ENCODE measurements at regions not wholly inside any gene's neighbourhood (a gene's known extent, or its start where the extent isn't known, plus 50 kb on each side); places are given as distances from the start of the nearest gene placed in this dataset.

GRCh38 chr13:80988391-80989151 lies 647.6 kb upstream of the SPRY2 start:
- no peak overlapping the region for H3K4me3 Mint-ChIP-seq
- ATAC-seq (no peak), DNase-seq (no peak)
- H3K9me3 Mint-ChIP-seq (ENCODE audit: insufficient read depth) = peaks cover 5% of the 10 kb centered on the region
- POLR2A ChIA-PET = no interaction called here
- no peaks in the 10 kb centered on the region for H3K27me3 Mint-ChIP-seq (ENCODE audit: low read depth)
- CTCF ChIA-PET = no interaction called here
- no peaks in the 10 kb centered on the region for H3K4me1 Mint-ChIP-seq (ENCODE audit: low read depth)
- no peak overlapping the region for H3K27ac Mint-ChIP-seq
- H3K36me3 Mint-ChIP-seq (ENCODE audit: low read depth) = no peaks in the 10 kb centered on the region

GRCh38 chr13:80979035-80979641 lies 638.2 kb upstream of the SPRY2 start:
- H3K4me1 Mint-ChIP-seq (ENCODE audit: low read depth) = no peaks in the 10 kb centered on the region
- H3K9me3 Mint-ChIP-seq (ENCODE audit: insufficient read depth) = no peaks in the 10 kb centered on the region
- ATAC-seq (no peak), DNase-seq (peak; percentile 39)
- H3K27me3 Mint-ChIP-seq (ENCODE audit: low read depth) = no peaks in the 10 kb centered on the region
- ChIA-PET CTCF (interaction anchor here (0.6 kb wide), 1 partner anchor 23 kb away, joined by 3 read pairs; no protein-coding TSS in a partner anchor), POLR2A (no interaction called here)
- no peak overlapping the region for H3K27ac Mint-ChIP-seq
- no peak overlapping the region for H3K4me3 Mint-ChIP-seq
- H3K36me3 Mint-ChIP-seq (ENCODE audit: low read depth) = no peaks in the 10 kb centered on the region

- no peaks in the 10 kb centered on the region for H3K27me3 Mint-ChIP-seq (ENCODE audit: low read depth)
- ATAC-seq = no peak
- H3K9me3 Mint-ChIP-seq (ENCODE audit: insufficient read depth) = no peaks in the 10 kb centered on the region
- no peak for DNase-seq
- no peaks in the 10 kb centered on the region for H3K4me1 Mint-ChIP-seq (ENCODE audit: low read depth)
- H3K4me3 Mint-ChIP-seq = no peak overlapping the region
- ChIA-PET CTCF (no interaction called here), POLR2A (no interaction called here)
- no peaks in the 10 kb centered on the region for H3K36me3 Mint-ChIP-seq (ENCODE audit: low read depth)
- H3K27ac Mint-ChIP-seq = no peak overlapping the region
Measured at GRCh38 chr13:80977168-80977567, 636.2 kb upstream of the SPRY2 start.

GRCh38 chr13:80975903-80976302 lies 635.0 kb upstream of the SPRY2 start:
- H3K4me1 Mint-ChIP-seq (ENCODE audit: low read depth) = no peaks in the 10 kb centered on the region
- DNase-seq (no peak), ATAC-seq (no peak)
- H3K4me3 Mint-ChIP-seq = no peak overlapping the region
- no peak overlapping the region for H3K27ac Mint-ChIP-seq
- H3K9me3 Mint-ChIP-seq (ENCODE audit: insufficient read depth) = no peaks in the 10 kb centered on the region
- H3K36me3 Mint-ChIP-seq (ENCODE audit: low read depth) = no peaks in the 10 kb centered on the region
- H3K27me3 Mint-ChIP-seq (ENCODE audit: low read depth) = no peaks in the 10 kb centered on the region
- ChIA-PET CTCF (no interaction called here), POLR2A (no interaction called here)

- POLR2A ChIA-PET = no interaction called here
Measured at GRCh38 chr13:80973721-80974120, 632.8 kb upstream of the SPRY2 start.

GRCh38 chr13:80972857-80973478 lies 632.0 kb upstream of the SPRY2 start:
- CTCF ChIA-PET = no interaction called here

More at GRCh38 chr13:80973721-80974120, 632.8 kb upstream of the SPRY2 start:
- no peak for DNase-seq
- H3K36me3 Mint-ChIP-seq (ENCODE audit: low read depth) = no peaks in the 10 kb centered on the region
- no peaks in the 10 kb centered on the region for H3K4me1 Mint-ChIP-seq (ENCODE audit: low read depth)
- no peaks in the 10 kb centered on the region for H3K27me3 Mint-ChIP-seq (ENCODE audit: low read depth)
- no peak overlapping the region for H3K4me3 Mint-ChIP-seq
- H3K27ac Mint-ChIP-seq = no peak overlapping the region
- no peak for ATAC-seq
- no peaks in the 10 kb centered on the region for H3K9me3 Mint-ChIP-seq (ENCODE audit: insufficient read depth)
- CTCF ChIA-PET = no interaction called here

GRCh38 chr13:80965097-80965496 lies 624.2 kb upstream of the SPRY2 start:
- Mint-ChIP-seq H3K4me3 (no peak overlapping the region), H3K9me3 (ENCODE audit: insufficient read depth) (no peaks in the 10 kb centered on the region)

More at GRCh38 chr13:80972857-80973478, 632.0 kb upstream of the SPRY2 start:
- DNase-seq (no peak), ATAC-seq (no peak)
- H3K27ac Mint-ChIP-seq = no peak overlapping the region
- H3K9me3 Mint-ChIP-seq (ENCODE audit: insufficient read depth) = no peaks in the 10 kb centered on the region
- H3K4me1 Mint-ChIP-seq (ENCODE audit: low read depth) = no peaks in the 10 kb centered on the region
- no peak overlapping the region for H3K4me3 Mint-ChIP-seq
- H3K36me3 Mint-ChIP-seq (ENCODE audit: low read depth) = no peaks in the 10 kb centered on the region
- POLR2A ChIA-PET = no interaction called here
- H3K27me3 Mint-ChIP-seq (ENCODE audit: low read depth) = no peaks in the 10 kb centered on the region

GRCh38 chr13:80962855-80963254 lies 621.9 kb upstream of the SPRY2 start:
- no peaks in the 10 kb centered on the region for H3K27me3 Mint-ChIP-seq (ENCODE audit: low read depth)
- no peak for ATAC-seq

More at GRCh38 chr13:80965097-80965496, 624.2 kb upstream of the SPRY2 start:
- no peak for DNase-seq
- CTCF ChIA-PET = no interaction called here
- Mint-ChIP-seq H3K4me1 (ENCODE audit: low read depth) (no peaks in the 10 kb centered on the region), H3K27me3 (ENCODE audit: low read depth) (no peaks in the 10 kb centered on the region), H3K27ac (no peak overlapping the region), H3K36me3 (ENCODE audit: low read depth) (no peaks in the 10 kb centered on the region)
- no peak for ATAC-seq
- POLR2A ChIA-PET = no interaction called here

GRCh38 chr13:80962173-80962572 lies 621.2 kb upstream of the SPRY2 start:
- POLR2A ChIA-PET = no interaction called here

More at GRCh38 chr13:80962855-80963254, 621.9 kb upstream of the SPRY2 start:
- no peak for DNase-seq
- CTCF ChIA-PET = no interaction called here
- no peak overlapping the region for H3K27ac Mint-ChIP-seq
- H3K4me3 Mint-ChIP-seq = no peak overlapping the region
- POLR2A ChIA-PET = no interaction called here
- H3K9me3 Mint-ChIP-seq (ENCODE audit: insufficient read depth) = no peaks in the 10 kb centered on the region
- H3K36me3 Mint-ChIP-seq (ENCODE audit: low read depth) = no peaks in the 10 kb centered on the region
- H3K4me1 Mint-ChIP-seq (ENCODE audit: low read depth) = no peaks in the 10 kb centered on the region

GRCh38 chr13:80957019-80957655 lies 616.2 kb upstream of the SPRY2 start:
- no peak for ATAC-seq
- no peaks in the 10 kb centered on the region for H3K27me3 Mint-ChIP-seq (ENCODE audit: low read depth)
- no peak overlapping the region for H3K27ac Mint-ChIP-seq
- DNase-seq = no peak
- CTCF ChIA-PET = no interaction called here
- H3K4me1 Mint-ChIP-seq (ENCODE audit: low read depth) = no peaks in the 10 kb centered on the region
- H3K36me3 Mint-ChIP-seq (ENCODE audit: low read depth) = no peaks in the 10 kb centered on the region
- H3K4me3 Mint-ChIP-seq = no peak overlapping the region
- H3K9me3 Mint-ChIP-seq (ENCODE audit: insufficient read depth) = no peaks in the 10 kb centered on the region
- POLR2A ChIA-PET = no interaction called here

More at GRCh38 chr13:80962173-80962572, 621.2 kb upstream of the SPRY2 start:
- no peak for DNase-seq
- H3K4me1 Mint-ChIP-seq (ENCODE audit: low read depth) = no peaks in the 10 kb centered on the region
- CTCF ChIA-PET = no interaction called here
- no peak for ATAC-seq
- H3K9me3 Mint-ChIP-seq (ENCODE audit: insufficient read depth) = no peaks in the 10 kb centered on the region
- no peaks in the 10 kb centered on the region for H3K36me3 Mint-ChIP-seq (ENCODE audit: low read depth)
- H3K4me3 Mint-ChIP-seq = no peak overlapping the region
- H3K27ac Mint-ChIP-seq = no peak overlapping the region
- H3K27me3 Mint-ChIP-seq (ENCODE audit: low read depth) = no peaks in the 10 kb centered on the region

GRCh38 chr13:80955501-80955900 lies 614.6 kb upstream of the SPRY2 start:
- no peak overlapping the region for H3K4me3 Mint-ChIP-seq
- H3K27me3 Mint-ChIP-seq (ENCODE audit: low read depth) = no peaks in the 10 kb centered on the region
- no peaks in the 10 kb centered on the region for H3K4me1 Mint-ChIP-seq (ENCODE audit: low read depth)
- H3K36me3 Mint-ChIP-seq (ENCODE audit: low read depth) = no peaks in the 10 kb centered on the region
- DNase-seq (no peak), ATAC-seq (no peak)
- POLR2A ChIA-PET = no interaction called here
- H3K27ac Mint-ChIP-seq = no peak overlapping the region
- CTCF ChIA-PET = interaction anchor here (1.2 kb wide), 1 partner anchor 23 kb away, joined by 3 read pairs; no protein-coding TSS in a partner anchor
- no peaks in the 10 kb centered on the region for H3K9me3 Mint-ChIP-seq (ENCODE audit: insufficient read depth)

GRCh38 chr13:80952158-80952557 lies 611.2 kb upstream of the SPRY2 start:
- H3K4me1 Mint-ChIP-seq (ENCODE audit: low read depth) = no peaks in the 10 kb centered on the region
- ChIA-PET POLR2A (no interaction called here), CTCF (no interaction called here)
- no peak overlapping the region for H3K4me3 Mint-ChIP-seq
- H3K36me3 Mint-ChIP-seq (ENCODE audit: low read depth) = no peaks in the 10 kb centered on the region
- H3K27me3 Mint-ChIP-seq (ENCODE audit: low read depth) = no peaks in the 10 kb centered on the region
- DNase-seq = no peak
- no peak for ATAC-seq
- H3K9me3 Mint-ChIP-seq (ENCODE audit: insufficient read depth) = no peaks in the 10 kb centered on the region
- no peak overlapping the region for H3K27ac Mint-ChIP-seq
